CMK (cell line): ENCODE measurements at regions not wholly inside any gene's neighbourhood (a gene's known extent, or its start where the extent isn't known, plus 50 kb on each side); places are given as distances from the start of the nearest gene placed in this dataset.
"Not testable (repeated sequence)": the region's sequence is repeated elsewhere in the genome, so short reads cannot be mapped to it uniquely, and the experiment has no call there.

Source experiments
- DNase-seq: peaks from one replicate; pipeline ENCODE4 v3.0.0-alpha.2; 2010; ENCODE audit warnings: low read depth

- DNase-seq = no peak
Measured at GRCh38 chr12:105481392-105482300, 151.2 kb downstream of the C12orf75 start.

- no peak for DNase-seq
Measured at GRCh38 chr12:105482951-105483350, 152.5 kb downstream of the C12orf75 start.

DNA sequence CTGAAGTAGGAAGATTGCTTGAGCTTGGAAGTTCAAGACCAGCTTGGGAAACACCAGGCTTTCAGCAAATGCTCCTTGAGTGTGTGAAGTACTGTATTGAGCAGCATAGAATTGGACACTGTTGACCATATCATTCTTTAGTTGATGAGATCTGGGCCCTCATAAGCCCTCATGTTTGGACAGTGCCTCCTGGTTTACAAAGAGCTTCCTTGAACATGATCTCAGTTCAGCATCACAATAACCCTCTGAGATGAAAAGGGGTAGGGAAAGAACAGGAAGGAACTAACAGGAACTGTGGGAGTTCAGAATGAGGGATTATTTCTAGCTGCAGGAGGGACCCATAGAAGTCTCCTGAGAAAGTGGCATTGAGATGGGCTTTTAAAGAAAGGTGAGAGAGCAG lies 153.2 kb downstream of the C12orf75 start:
- no peak for DNase-seq

DNA sequence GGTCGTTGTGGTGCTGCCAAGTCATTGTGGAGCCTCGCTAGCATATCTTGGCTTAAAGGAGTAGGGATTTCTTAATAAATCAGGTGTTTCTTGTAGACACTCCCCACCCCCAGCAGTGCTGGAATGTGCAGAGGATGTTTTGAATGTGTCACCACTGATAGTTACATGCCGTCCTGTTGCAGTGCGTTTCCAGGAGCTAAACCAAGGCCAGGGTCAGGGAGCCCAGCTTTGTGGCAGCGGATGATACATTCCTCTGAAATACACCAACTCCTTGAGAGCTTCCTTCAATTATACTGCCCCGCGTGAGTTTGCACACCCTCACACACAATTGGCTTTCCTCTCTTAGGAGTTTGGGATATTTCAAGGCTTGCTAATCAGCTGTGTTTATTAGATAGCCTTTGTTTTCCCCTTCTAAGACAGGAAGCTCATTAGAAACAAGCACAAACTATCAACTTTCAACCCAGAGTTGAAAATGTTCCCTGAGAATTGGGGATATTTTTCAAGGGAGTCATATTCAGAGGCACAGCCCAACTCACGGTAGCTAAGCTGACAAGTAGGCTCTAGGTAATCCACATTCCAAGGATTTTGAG lies 154.9 kb downstream of the C12orf75 start:
- DNase-seq = no peak

GRCh38 chr12:105485921-105486320 lies 155.4 kb downstream of the C12orf75 start:
- no peak for DNase-seq

- DNase-seq = no peak
Measured at GRCh38 chr12:105487963-105488362, 157.5 kb downstream of the C12orf75 start.

- DNase-seq = no peak
Measured at GRCh38 chr12:105492591-105493545, 162.4 kb downstream of the C12orf75 start.

- DNase-seq = no peak
Measured at GRCh38 chr12:105499205-105499604, 168.7 kb downstream of the C12orf75 start.

DNA sequence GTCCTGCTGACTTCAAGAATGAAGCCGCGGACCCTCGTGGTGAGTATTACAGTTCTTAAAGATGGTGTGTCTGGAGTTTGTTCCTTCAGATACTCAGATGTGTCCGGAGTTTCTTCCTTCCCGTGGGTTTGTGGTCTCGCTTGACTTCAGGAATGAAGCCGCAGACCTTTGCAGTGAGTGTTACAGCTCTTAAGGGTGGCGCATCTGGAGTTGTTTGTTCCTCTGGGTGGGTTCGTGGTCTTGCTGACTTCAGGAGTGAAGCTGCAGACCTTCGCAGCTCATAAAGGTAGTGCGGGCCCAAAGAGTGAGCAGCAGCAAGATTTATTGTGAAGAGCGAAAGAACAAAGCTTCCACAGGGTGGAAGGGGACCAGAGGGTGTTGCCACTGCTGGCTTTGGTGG lies 170.2 kb downstream of the C12orf75 start:
- DNase-seq = not testable (repeated sequence)

GRCh38 chr12:105502426-105502930 lies 172.0 kb downstream of the C12orf75 start:
- no peak for DNase-seq

DNA sequence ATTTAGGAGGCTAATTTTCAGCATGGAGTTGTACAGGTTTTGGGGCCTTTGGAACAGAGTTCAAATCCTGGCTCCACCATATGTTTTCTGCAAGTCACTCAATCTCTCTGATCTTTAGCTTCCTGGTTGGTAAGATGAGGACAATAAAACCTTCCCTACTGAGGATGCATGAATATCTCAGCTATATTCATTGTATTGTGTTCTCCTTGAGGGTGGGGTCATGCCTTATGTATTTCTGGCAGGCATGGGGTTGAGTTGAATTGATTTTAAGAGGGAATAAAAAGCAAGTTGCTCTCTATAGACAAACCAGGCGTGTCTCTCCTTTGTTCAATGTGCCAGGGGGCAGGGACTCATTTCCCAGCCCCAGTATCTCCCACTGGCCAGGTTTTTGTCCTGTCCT lies 173.1 kb downstream of the C12orf75 start:
- no peak for DNase-seq

- no peak for DNase-seq
Measured at GRCh38 chr12:105504286-105504685, 173.8 kb downstream of the C12orf75 start.

DNA sequence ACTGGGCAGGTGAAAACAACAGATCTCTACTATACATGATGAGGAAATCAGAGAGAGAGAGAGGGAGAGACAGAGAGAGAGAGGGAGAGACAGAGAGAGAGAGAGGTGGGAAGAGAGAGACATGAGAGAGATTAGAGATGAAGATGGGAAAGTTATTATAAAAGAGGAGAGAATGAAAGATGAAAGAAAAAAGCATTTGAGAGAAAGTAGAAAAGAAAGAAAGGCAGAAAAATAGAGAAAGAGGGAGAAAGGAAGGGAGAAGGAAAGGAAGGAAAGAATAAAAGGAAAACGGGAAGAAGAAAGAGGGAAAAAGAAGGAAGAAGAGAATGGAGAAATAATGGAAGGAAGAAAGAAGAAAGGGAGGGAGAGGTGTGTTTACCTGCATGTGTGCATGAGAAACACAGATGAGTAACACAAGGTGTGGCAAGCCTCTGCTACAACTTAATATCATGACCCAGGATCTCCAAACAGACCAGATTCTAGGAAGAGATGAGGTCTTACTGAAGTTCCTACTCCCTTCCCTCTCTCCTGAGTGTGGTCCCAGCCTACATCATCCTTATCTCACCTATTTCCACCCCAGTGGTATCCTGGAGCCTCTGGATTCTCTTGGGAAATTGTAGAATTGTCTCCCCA lies 176.3 kb downstream of the C12orf75 start:
- DNase-seq = no peak

- no peak for DNase-seq
Measured at GRCh38 chr12:105507311-105508038, 177.0 kb downstream of the C12orf75 start.

DNA sequence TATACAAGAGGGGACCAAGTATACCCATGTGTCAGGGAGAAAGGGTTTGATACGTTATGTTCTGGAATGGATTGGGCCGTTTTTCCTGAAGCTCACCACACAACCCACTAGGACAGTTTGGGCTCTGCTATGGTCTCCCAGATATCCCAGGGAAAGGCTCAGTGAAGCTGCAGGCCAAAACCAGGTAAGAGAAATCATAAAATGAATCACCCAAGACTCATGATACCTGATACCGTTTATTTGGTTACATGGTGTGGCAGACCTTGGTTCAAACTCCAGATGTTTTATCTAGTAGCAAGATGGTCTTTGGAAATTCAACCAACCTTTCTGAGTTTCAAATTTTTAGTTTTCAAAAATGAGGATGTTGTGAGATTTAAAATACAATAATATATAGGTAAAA lies 177.6 kb downstream of the C12orf75 start:
- no peak for DNase-seq

DNA sequence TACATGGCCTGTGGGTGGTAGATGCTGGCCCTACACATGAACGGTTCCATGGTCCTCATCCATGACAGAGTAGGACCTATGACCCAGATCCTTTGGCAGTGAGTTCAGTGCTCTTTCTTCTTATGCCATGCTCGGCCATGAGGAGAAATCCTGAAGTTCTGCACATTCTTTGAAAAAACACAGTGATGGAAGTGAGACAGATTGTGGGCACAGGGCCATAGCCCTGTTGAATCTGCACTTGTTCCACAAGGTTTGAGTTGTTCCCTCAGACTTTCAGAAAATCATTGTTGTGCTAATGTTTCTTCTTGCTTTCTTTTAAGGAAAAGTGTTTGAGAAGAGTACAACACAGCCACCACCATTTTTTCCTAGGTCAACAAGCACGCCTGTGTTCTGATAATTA lies 180.0 kb downstream of the C12orf75 start:
- no peak for DNase-seq

DNA sequence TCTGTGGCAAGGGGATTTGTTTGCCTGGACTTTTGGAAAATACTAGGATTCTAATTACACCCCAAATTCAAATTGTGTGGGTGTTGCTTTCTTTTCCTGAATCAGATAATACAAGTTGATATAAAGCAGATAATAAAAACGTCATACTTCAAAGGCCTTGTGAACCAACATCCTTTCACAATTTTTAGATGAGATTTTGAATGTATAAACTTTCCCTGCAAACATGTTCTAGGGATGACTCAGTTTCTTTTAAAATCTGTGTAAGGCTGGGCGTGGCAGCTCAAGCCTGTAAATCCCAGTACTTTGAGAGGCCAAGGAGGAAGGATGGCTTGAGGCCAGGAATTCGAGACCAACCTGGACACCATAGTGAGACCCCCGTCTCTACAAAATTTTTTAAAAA lies 182.4 kb downstream of the C12orf75 start:
- not testable (repeated sequence) for DNase-seq

GRCh38 chr12:105522166-105522825 lies 191.8 kb downstream of the C12orf75 start:
- no peak for DNase-seq

- DNase-seq = no peak
Measured at GRCh38 chr12:105523164-105524057, 192.9 kb downstream of the C12orf75 start.
